HUES48 (cell line): ENCODE measurements at regions not wholly inside any gene's neighbourhood (a gene's known extent, or its start where the extent isn't known, plus 50 kb on each side); places are given as distances from the start of the nearest gene placed in this dataset.

Experiments
- H3K27ac ChIP-seq: one replicate; pipeline ENCODE4 v1.7.0; 2013; ENCODE audit warnings: low read depth, low read length, inconsistent platforms
- H3K27me3 ChIP-seq: 2 replicates; pipeline ENCODE4 v1.6.1; 2013; ENCODE audit warnings: mild to moderate bottlenecking, low read length; ENCODE audit not compliant: control insufficient read depth, insufficient read depth
- H3K36me3 ChIP-seq: 2 replicates; pipeline ENCODE4 v1.6.1; 2013; ENCODE audit warnings: low read length; ENCODE audit not compliant: control insufficient read depth, insufficient read depth
- H3K4me1 ChIP-seq: 2 replicates; pipeline ENCODE4 v1.6.1; 2013; ENCODE audit warnings: mild to moderate bottlenecking, low read length; ENCODE audit not compliant: control insufficient read depth, insufficient read depth
- H3K4me3 ChIP-seq: 2 replicates; pipeline ENCODE4 v1.5.1; 2013; ENCODE audit warnings: mild to moderate bottlenecking, low read depth, low read length
- H3K9ac ChIP-seq: 2 replicates; pipeline ENCODE4 v1.6.1; 2013; ENCODE audit warnings: mild to moderate bottlenecking, low read depth, low read length, moderate library complexity
- H3K9me3 ChIP-seq: 2 replicates; pipeline ENCODE4 v1.6.1; 2013; ENCODE audit warnings: low read length; ENCODE audit not compliant: control insufficient read depth, insufficient read depth

GRCh38 chr2:234632527-234633391, 135.9 kb upstream of the ARL4C start:
- Histone ChIP-seq H3K36me3 (no peaks in the 10 kb centered on the region), H3K27ac (peak overlapping the region; percentile 77), H3K9ac (peak overlapping the region; percentile 62), H3K9me3 (peaks cover 8% of the 10 kb centered on the region), H3K4me3 (peak overlapping the region; percentile 3; the same call in 1 of the 2 replicates), H3K27me3 (no peaks in the 10 kb centered on the region), H3K4me1 (peaks cover 36% of the 10 kb centered on the region)

- peaks cover 7% of the 10 kb centered on the region for H3K9me3 ChIP-seq
- H3K36me3 ChIP-seq = no peaks in the 10 kb centered on the region
- H3K4me1 ChIP-seq = peaks cover 36% of the 10 kb centered on the region
- peak overlapping the region; percentile 62 for H3K9ac ChIP-seq
- H3K4me3 ChIP-seq = peak overlapping the region; percentile 3; the same call in 1 of the 2 replicates
- H3K27ac ChIP-seq = peak overlapping the region; percentile 77
- H3K27me3 ChIP-seq = no peaks in the 10 kb centered on the region
Measured at GRCh38 chr2:234631646-234632514, 135.0 kb upstream of the ARL4C start.

- no peaks in the 10 kb centered on the region for H3K9me3 ChIP-seq
- no peak overlapping the region for H3K4me3 ChIP-seq
- H3K27ac ChIP-seq = peak overlapping the region; percentile 64
- H3K27me3 ChIP-seq = no peaks in the 10 kb centered on the region
- H3K4me1 ChIP-seq = peaks cover 36% of the 10 kb centered on the region
- no peak overlapping the region for H3K9ac ChIP-seq
- no peaks in the 10 kb centered on the region for H3K36me3 ChIP-seq
Measured at GRCh38 chr2:234630801-234631261, 133.9 kb upstream of the ARL4C start.

- Histone ChIP-seq H3K4me1 (peaks cover 36% of the 10 kb centered on the region), H3K9ac (no peak overlapping the region), H3K9me3 (no peaks in the 10 kb centered on the region), H3K36me3 (no peaks in the 10 kb centered on the region), H3K27ac (no peak overlapping the region), H3K27me3 (no peaks in the 10 kb centered on the region), H3K4me3 (no peak overlapping the region)
Measured at GRCh38 chr2:234629596-234629995, 132.7 kb upstream of the ARL4C start.

GRCh38 chr2:234628953-234629352, 132.1 kb upstream of the ARL4C start:
- peaks cover 36% of the 10 kb centered on the region for H3K4me1 ChIP-seq
- no peak overlapping the region for H3K9ac ChIP-seq
- no peaks in the 10 kb centered on the region for H3K9me3 ChIP-seq

GRCh38 chr2:234627308-234627707, 130.4 kb upstream of the ARL4C start:
- Histone ChIP-seq H3K9me3 (no peaks in the 10 kb centered on the region), H3K9ac (no peak overlapping the region), H3K4me3 (no peak overlapping the region), H3K36me3 (no peaks in the 10 kb centered on the region), H3K4me1 (peaks cover 34% of the 10 kb centered on the region), H3K27ac (no peak overlapping the region), H3K27me3 (no peaks in the 10 kb centered on the region)

More at GRCh38 chr2:234628953-234629352, 132.1 kb upstream of the ARL4C start:
- H3K36me3 ChIP-seq = no peaks in the 10 kb centered on the region
- no peaks in the 10 kb centered on the region for H3K27me3 ChIP-seq
- H3K27ac ChIP-seq = no peak overlapping the region
- no peak overlapping the region for H3K4me3 ChIP-seq

- H3K36me3 ChIP-seq = no peaks in the 10 kb centered on the region
- no peak overlapping the region for H3K4me3 ChIP-seq
- no peaks in the 10 kb centered on the region for H3K9me3 ChIP-seq
- H3K27ac ChIP-seq = no peak overlapping the region
- no peak overlapping the region for H3K9ac ChIP-seq
- no peaks in the 10 kb centered on the region for H3K27me3 ChIP-seq
- peaks cover 27% of the 10 kb centered on the region for H3K4me1 ChIP-seq
Measured at GRCh38 chr2:234626566-234627130, 129.8 kb upstream of the ARL4C start.

GRCh38 chr2:234625626-234626250, 128.9 kb upstream of the ARL4C start:
- H3K4me3 ChIP-seq = no peak overlapping the region
- no peak overlapping the region for H3K9ac ChIP-seq
- no peak overlapping the region for H3K27ac ChIP-seq
- H3K4me1 ChIP-seq = peaks cover 18% of the 10 kb centered on the region
- no peaks in the 10 kb centered on the region for H3K27me3 ChIP-seq
- H3K9me3 ChIP-seq = no peaks in the 10 kb centered on the region
- H3K36me3 ChIP-seq = no peaks in the 10 kb centered on the region

- no peak overlapping the region for H3K4me3 ChIP-seq
- no peaks in the 10 kb centered on the region for H3K36me3 ChIP-seq
- H3K27me3 ChIP-seq = no peaks in the 10 kb centered on the region
- peaks cover 11% of the 10 kb centered on the region; the same call in 1 of the 2 replicates for H3K4me1 ChIP-seq
- no peak overlapping the region for H3K9ac ChIP-seq
- H3K27ac ChIP-seq = no peak overlapping the region
- no peaks in the 10 kb centered on the region for H3K9me3 ChIP-seq
Measured at GRCh38 chr2:234623521-234623991, 126.7 kb upstream of the ARL4C start.

- peaks cover 11% of the 10 kb centered on the region; the same call in 1 of the 2 replicates for H3K4me1 ChIP-seq
- no peaks in the 10 kb centered on the region for H3K9me3 ChIP-seq
- no peak overlapping the region for H3K4me3 ChIP-seq
- no peak overlapping the region for H3K27ac ChIP-seq
- no peaks in the 10 kb centered on the region for H3K36me3 ChIP-seq
- H3K9ac ChIP-seq = no peak overlapping the region
- H3K27me3 ChIP-seq = no peaks in the 10 kb centered on the region
Measured at GRCh38 chr2:234621120-234621519, 124.2 kb upstream of the ARL4C start.
